ENCODE measurements at regions not wholly inside any gene's neighbourhood (a gene's known extent, or its start where the extent isn't known, plus 50 kb on each side); places are given as distances from the start of the nearest gene placed in this dataset.

- peaks cover 11% of the 10 kb centered on the region for H3K9me3 ChIP-seq (ENCODE audit: control insufficient read depth, low read length)
- H4K8ac ChIP-seq (ENCODE audit: low read length) = no peak overlapping the region
- H3K14ac ChIP-seq (ENCODE audit: low read length in 2 of 2) = no peak overlapping the region
- H3K36me3 ChIP-seq (ENCODE audit: control insufficient read depth in 1 of 2, insufficient read depth in 2 of 2, low read depth in 1 of 2, low read length in 2 of 2) = no peaks in the 10 kb centered on the region
- no peak overlapping the region for H2BK12ac ChIP-seq (ENCODE audit: low read length in 2 of 2)
- DNase-seq = peak; percentile 59
- no peak overlapping the region for H2AK5ac ChIP-seq (ENCODE audit: low read length, severe bottlenecking)
- no peaks in the 10 kb centered on the region for H3K79me1 ChIP-seq (replicated peaks; ENCODE audit: low read length, poor library complexity, severe bottlenecking)
- no peak overlapping the region for H2BK5ac ChIP-seq (ENCODE audit: low read depth, low read length, poor library complexity, severe bottlenecking)
- no peak overlapping the region for H3K4me2 ChIP-seq (ENCODE audit: low read length, poor library complexity, severe bottlenecking)
- no peak overlapping the region for H2BK120ac ChIP-seq (ENCODE audit: low read depth, low read length)
- peaks cover 3% of the 10 kb centered on the region for H3K4me1 ChIP-seq (ENCODE audit: control insufficient read depth, insufficient read depth, low read depth, low read length)
- H3K23ac ChIP-seq (ENCODE audit: low read length in 2 of 2) = no peak overlapping the region
- no peak overlapping the region for H3K18ac ChIP-seq (ENCODE audit: low read depth in 1 of 2, low read length in 2 of 2)
- no peak overlapping the region for H2AFZ ChIP-seq (ENCODE audit: low read depth, low read length)
- H3K27me3 ChIP-seq (ENCODE audit: control insufficient read depth in 1 of 2, insufficient read depth in 1 of 2, low read length in 2 of 2) = no peaks in the 10 kb centered on the region
- H2BK15ac ChIP-seq (ENCODE audit: low read depth, poor library complexity, severe bottlenecking) = no peak overlapping the region
- no peak overlapping the region for H3K27ac ChIP-seq (ENCODE audit: low read length, poor library complexity, severe bottlenecking)
- H3K4me3 ChIP-seq (ENCODE audit: insufficient read depth in 1 of 2, low read depth in 1 of 2, low read length in 2 of 2) = no peak overlapping the region
- no peak overlapping the region for H3K9ac ChIP-seq (ENCODE audit: low read length)
- no peak overlapping the region for H4K91ac ChIP-seq (ENCODE audit: low read length)
- no peak overlapping the region for H3K4ac ChIP-seq (ENCODE audit: low read depth in 1 of 2, low read length in 2 of 2)
These were observed 1164.6 kb upstream of the CDH18 start for GRCh38 chr5:21152611-21153010.

GRCh38 chr5:21145376-21145775, 1157.4 kb upstream of the CDH18 start:
- H2BK15ac ChIP-seq (ENCODE audit: low read depth, poor library complexity, severe bottlenecking) = no peak overlapping the region
- H3K18ac ChIP-seq (ENCODE audit: low read depth in 1 of 2, low read length in 2 of 2) = no peak overlapping the region
- H2BK12ac ChIP-seq (ENCODE audit: low read length in 2 of 2) = no peak overlapping the region
- H3K27ac ChIP-seq (ENCODE audit: low read length, poor library complexity, severe bottlenecking) = no peak overlapping the region
- no peak overlapping the region for H3K4me2 ChIP-seq (ENCODE audit: low read length, poor library complexity, severe bottlenecking)
- no peaks in the 10 kb centered on the region for H3K4me1 ChIP-seq (ENCODE audit: control insufficient read depth, insufficient read depth, low read depth, low read length)
- H3K27me3 ChIP-seq (ENCODE audit: control insufficient read depth in 1 of 2, insufficient read depth in 1 of 2, low read length in 2 of 2) = no peaks in the 10 kb centered on the region
- H3K36me3 ChIP-seq (ENCODE audit: control insufficient read depth in 1 of 2, insufficient read depth in 2 of 2, low read depth in 1 of 2, low read length in 2 of 2) = no peaks in the 10 kb centered on the region
- no peaks in the 10 kb centered on the region for H3K79me1 ChIP-seq (replicated peaks; ENCODE audit: low read length, poor library complexity, severe bottlenecking)
- peaks cover 11% of the 10 kb centered on the region for H3K9me3 ChIP-seq (ENCODE audit: control insufficient read depth, low read length)
- no peak overlapping the region for H3K4ac ChIP-seq (ENCODE audit: low read depth in 1 of 2, low read length in 2 of 2)
- H2AFZ ChIP-seq (ENCODE audit: low read depth, low read length) = no peak overlapping the region
- H4K8ac ChIP-seq (ENCODE audit: low read length) = no peak overlapping the region
- H2AK5ac ChIP-seq (ENCODE audit: low read length, severe bottlenecking) = no peak overlapping the region
- H2BK120ac ChIP-seq (ENCODE audit: low read depth, low read length) = no peak overlapping the region
- H3K4me3 ChIP-seq (ENCODE audit: insufficient read depth in 1 of 2, low read depth in 1 of 2, low read length in 2 of 2) = no peak overlapping the region
- H2BK5ac ChIP-seq (ENCODE audit: low read depth, low read length, poor library complexity, severe bottlenecking) = no peak overlapping the region
- no peak for DNase-seq
- no peak overlapping the region for H3K14ac ChIP-seq (ENCODE audit: low read length in 2 of 2)
- no peak overlapping the region for H4K91ac ChIP-seq (ENCODE audit: low read length)
- 70% methylated on average over 3 of the region's 3 CpGs for WGBS
- H3K9ac ChIP-seq (ENCODE audit: low read length) = no peak overlapping the region
- no peak overlapping the region for H3K23ac ChIP-seq (ENCODE audit: low read length in 2 of 2)

GRCh38 chr5:21143686-21144085, 1155.7 kb upstream of the CDH18 start:
- 100% methylated on average over 2 of the region's 4 CpGs for WGBS
- Histone ChIP-seq H3K36me3 (ENCODE audit: control insufficient read depth in 1 of 2, insufficient read depth in 2 of 2, low read depth in 1 of 2, low read length in 2 of 2) (no peaks in the 10 kb centered on the region), H3K27ac (ENCODE audit: low read length, poor library complexity, severe bottlenecking) (no peak overlapping the region), H2BK15ac (ENCODE audit: low read depth, poor library complexity, severe bottlenecking) (no peak overlapping the region), H3K27me3 (ENCODE audit: control insufficient read depth in 1 of 2, insufficient read depth in 1 of 2, low read length in 2 of 2) (no peaks in the 10 kb centered on the region), H3K9ac (ENCODE audit: low read length) (no peak overlapping the region), H3K79me1 (replicated peaks; ENCODE audit: low read length, poor library complexity, severe bottlenecking) (no peaks in the 10 kb centered on the region), H3K14ac (ENCODE audit: low read length in 2 of 2) (no peak overlapping the region), H2BK120ac (ENCODE audit: low read depth, low read length) (no peak overlapping the region), H3K4me2 (ENCODE audit: low read length, poor library complexity, severe bottlenecking) (no peak overlapping the region), H3K18ac (ENCODE audit: low read depth in 1 of 2, low read length in 2 of 2) (no peak overlapping the region), H4K91ac (ENCODE audit: low read length) (no peak overlapping the region), H3K23ac (ENCODE audit: low read length in 2 of 2) (no peak overlapping the region), H3K4me1 (ENCODE audit: control insufficient read depth, insufficient read depth, low read depth, low read length) (no peaks in the 10 kb centered on the region), H3K9me3 (ENCODE audit: control insufficient read depth, low read length) (peaks cover 8% of the 10 kb centered on the region), H2AFZ (ENCODE audit: low read depth, low read length) (no peak overlapping the region), H2BK5ac (ENCODE audit: low read depth, low read length, poor library complexity, severe bottlenecking) (no peak overlapping the region), H3K4ac (ENCODE audit: low read depth in 1 of 2, low read length in 2 of 2) (no peak overlapping the region), H4K8ac (ENCODE audit: low read length) (no peak overlapping the region), H2AK5ac (ENCODE audit: low read length, severe bottlenecking) (no peak overlapping the region), H3K4me3 (ENCODE audit: insufficient read depth in 1 of 2, low read depth in 1 of 2, low read length in 2 of 2) (no peak overlapping the region), H2BK12ac (ENCODE audit: low read length in 2 of 2) (no peak overlapping the region)
- no peak for DNase-seq

- Histone ChIP-seq H2BK12ac (ENCODE audit: low read length in 2 of 2) (no peak overlapping the region), H3K18ac (ENCODE audit: low read depth in 1 of 2, low read length in 2 of 2) (no peak overlapping the region), H4K8ac (ENCODE audit: low read length) (no peak overlapping the region), H3K23ac (ENCODE audit: low read length in 2 of 2) (no peak overlapping the region), H2BK120ac (ENCODE audit: low read depth, low read length) (no peak overlapping the region), H2AFZ (ENCODE audit: low read depth, low read length) (no peak overlapping the region), H2BK15ac (ENCODE audit: low read depth, poor library complexity, severe bottlenecking) (no peak overlapping the region), H2BK5ac (ENCODE audit: low read depth, low read length, poor library complexity, severe bottlenecking) (no peak overlapping the region), H3K9me3 (ENCODE audit: control insufficient read depth, low read length) (no peaks in the 10 kb centered on the region), H4K91ac (ENCODE audit: low read length) (no peak overlapping the region), H3K4ac (ENCODE audit: low read depth in 1 of 2, low read length in 2 of 2) (no peak overlapping the region), H3K4me1 (ENCODE audit: control insufficient read depth, insufficient read depth, low read depth, low read length) (no peaks in the 10 kb centered on the region), H3K79me1 (replicated peaks; ENCODE audit: low read length, poor library complexity, severe bottlenecking) (no peaks in the 10 kb centered on the region), H3K9ac (ENCODE audit: low read length) (no peak overlapping the region), H3K36me3 (ENCODE audit: control insufficient read depth in 1 of 2, insufficient read depth in 2 of 2, low read depth in 1 of 2, low read length in 2 of 2) (no peaks in the 10 kb centered on the region), H3K4me2 (ENCODE audit: low read length, poor library complexity, severe bottlenecking) (no peak overlapping the region), H3K14ac (ENCODE audit: low read length in 2 of 2) (no peak overlapping the region), H3K27me3 (ENCODE audit: control insufficient read depth in 1 of 2, insufficient read depth in 1 of 2, low read length in 2 of 2) (no peaks in the 10 kb centered on the region), H3K4me3 (ENCODE audit: insufficient read depth in 1 of 2, low read depth in 1 of 2, low read length in 2 of 2) (no peak overlapping the region), H3K27ac (ENCODE audit: low read length, poor library complexity, severe bottlenecking) (no peak overlapping the region), H2AK5ac (ENCODE audit: low read length, severe bottlenecking) (no peak overlapping the region)
- WGBS = 93% methylated on average over 9 of the region's 9 CpGs
- DNase-seq = no peak
These were observed 1154.8 kb upstream of the CDH18 start for GRCh38 chr5:21142791-21143190.
